ENCODE measurements at regions not wholly inside any gene's neighbourhood (a gene's known extent, or its start where the extent isn't known, plus 50 kb on each side); places are given as distances from the start of the nearest gene placed in this dataset.

- TF ChIP-seq CTCF (IDR thresholded peaks at IDR 0.05) (no peak), EZH2 (IDR thresholded peaks at IDR 0.05; ENCODE audit: borderline replicate concordance, insufficient read depth, low read depth, low read length, poor library complexity, severe bottlenecking) (no peak)
Measured at GRCh38 chr12:123092866-123093265, 58.0 kb downstream of the PITPNM2 start.

All from B cell (primary cell).